ENCODE measurements at regions not wholly inside any gene's neighbourhood (a gene's known extent, or its start where the extent isn't known, plus 50 kb on each side); places are given as distances from the start of the nearest gene placed in this dataset.

GRCh38 chr1:228927946-228928898 lies 192.9 kb downstream of the RHOU start:
- TF ChIP-seq, protein P1, sequence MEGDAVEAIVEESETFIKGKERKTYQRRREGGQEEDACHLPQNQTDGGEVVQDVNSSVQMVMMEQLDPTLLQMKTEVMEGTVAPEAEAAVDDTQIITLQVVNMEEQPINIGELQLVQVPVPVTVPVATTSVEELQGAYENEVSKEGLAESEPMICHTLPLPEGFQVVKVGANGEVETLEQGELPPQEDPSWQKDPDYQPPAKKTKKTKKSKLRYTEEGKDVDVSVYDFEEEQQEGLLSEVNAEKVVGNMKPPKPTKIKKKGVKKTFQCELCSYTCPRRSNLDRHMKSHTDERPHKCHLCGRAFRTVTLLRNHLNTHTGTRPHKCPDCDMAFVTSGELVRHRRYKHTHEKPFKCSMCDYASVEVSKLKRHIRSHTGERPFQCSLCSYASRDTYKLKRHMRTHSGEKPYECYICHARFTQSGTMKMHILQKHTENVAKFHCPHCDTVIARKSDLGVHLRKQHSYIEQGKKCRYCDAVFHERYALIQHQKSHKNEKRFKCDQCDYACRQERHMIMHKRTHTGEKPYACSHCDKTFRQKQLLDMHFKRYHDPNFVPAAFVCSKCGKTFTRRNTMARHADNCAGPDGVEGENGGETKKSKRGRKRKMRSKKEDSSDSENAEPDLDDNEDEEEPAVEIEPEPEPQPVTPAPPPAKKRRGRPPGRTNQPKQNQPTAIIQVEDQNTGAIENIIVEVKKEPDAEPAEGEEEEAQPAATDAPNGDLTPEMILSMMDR (IDR thresholded peaks at IDR 0.05): no peak
- no peak for TF ChIP-seq POLR2A (IDR thresholded peaks at IDR 0.05)
